H1 (cell line): ENCODE measurements at regions not wholly inside any gene's neighbourhood (a gene's known extent, or its start where the extent isn't known, plus 50 kb on each side); places are given as distances from the start of the nearest gene placed in this dataset.

Experiments
- CTCF ChIA-PET: fragments of 300-600 bp; sonication (Branson Sonifier 250); formaldehyde crosslinking; loops from one replicate; lab custom pipeline; 2021; ENCODE audit not compliant: partially characterized antibody; lab: Charles Lee
- POLR2A ChIA-PET: fragments of 300-600 bp; sonication (Branson Sonifier 250); formaldehyde crosslinking; loops from one replicate; lab custom pipeline; 2021; ENCODE audit warnings: inconsistent platforms; ENCODE audit not compliant: partially characterized antibody; lab: Charles Lee
- DNase-seq, 2 experiments: peaks; one replicate each; pipeline versions ENCODE4 v3.0.0 to v3.0.0-alpha.2; 2010 to 2022; ENCODE audit warnings: low spot score in 2 of 2, low read depth in 1 of 2, mixed read lengths in 1 of 2
- FAIRE-seq: peaks from 2 replicates; lab custom pipeline; 2011; peaks lifted over from hg19 to GRCh38; lab: Jason Lieb, UNC
- H2AFZ ChIP-seq: 2 replicates; pipeline ENCODE4 v1.8.1; 2012; ENCODE audit warnings: low read length, inconsistent platforms
- H2AK5ac ChIP-seq: 2 replicates; pipeline ENCODE4 v1.6.1; 2013; ENCODE audit warnings: low read depth, low read length
- H2BK120ac ChIP-seq: replicated peaks from 2 replicates; pipeline ENCODE3; 2013; ENCODE audit warnings: low read depth, low read length, inconsistent platforms
- H2BK12ac ChIP-seq: 2 replicates; pipeline ENCODE4 v1.6.1; 2013; ENCODE audit warnings: low read depth, low read length
- H2BK15ac ChIP-seq: 2 replicates; pipeline ENCODE4 v1.6.1; 2013; ENCODE audit warnings: low read length
- H2BK20ac ChIP-seq: 2 replicates; pipeline ENCODE4 v1.6.1; 2013; ENCODE audit warnings: low read length
- H2BK5ac ChIP-seq: 2 replicates; pipeline ENCODE4 v1.6.1; 2013; ENCODE audit warnings: low read depth, low read length
- H3K14ac ChIP-seq: 2 replicates; pipeline ENCODE4 v1.6.1; 2013; ENCODE audit warnings: inconsistent platforms; ENCODE audit not compliant: insufficient read length
- H3K18ac ChIP-seq: 2 replicates; pipeline ENCODE4 v1.6.1; 2013; ENCODE audit warnings: low read length; ENCODE audit errors: extremely low read depth
- H3K23ac ChIP-seq: 2 replicates; pipeline ENCODE4 v1.6.1; 2013; ENCODE audit warnings: inconsistent platforms; ENCODE audit not compliant: insufficient read length
- H3K23me2 ChIP-seq: 2 replicates; pipeline ENCODE4 v1.6.1; 2013; ENCODE audit warnings: low read depth, low read length
- H3K27ac ChIP-seq: 2 replicates; pipeline ENCODE4 v1.6.1; 2011; ENCODE audit warnings: low read depth, low read length, inconsistent platforms
- H3K27me3 ChIP-seq, 4 experiments: replicated peaks in 1 of 4; 1 replicate in 1 of 4; 2 replicates in 3 of 4; pipeline versions ENCODE4 v1.6.1 to v1.8.1; 2011 to 2013; ENCODE audit warnings: low read length in 3 of 4, mild to moderate bottlenecking in 3 of 4, inconsistent platforms in 2 of 4, mixed read lengths in 2 of 4, moderate library complexity in 1 of 4; ENCODE audit not compliant: control insufficient read depth in 3 of 4, insufficient read depth in 3 of 4; ENCODE audit errors: extremely low read depth in 1 of 4
- H3K36me3 ChIP-seq, 4 experiments: 2 replicates each; pipeline versions ENCODE4 v1.6.1 to v1.8.1; 2011 to 2013; ENCODE audit warnings: mild to moderate bottlenecking in 4 of 4, low read length in 3 of 4, moderate library complexity in 2 of 4, control low read depth in 1 of 4, inconsistent platforms in 1 of 4; ENCODE audit not compliant: insufficient read depth in 4 of 4, control insufficient read depth in 2 of 4
- H3K4ac ChIP-seq: replicated peaks from 2 replicates; pipeline ENCODE3; 2013; ENCODE audit warnings: low read length, low read depth, mixed read lengths, inconsistent platforms; ENCODE audit not compliant: insufficient read length
- H3K4me1 ChIP-seq, 4 experiments: replicated peaks in 1 of 4; 1 replicate in 1 of 4; 2 replicates in 3 of 4; pipeline versions ENCODE4 v1.6.1 to v1.8.1; 2011 to 2013; ENCODE audit warnings: low read length in 3 of 4, inconsistent platforms in 2 of 4, mixed read lengths in 1 of 4; ENCODE audit not compliant: insufficient read depth in 4 of 4, control insufficient read depth in 3 of 4
- H3K4me2 ChIP-seq, 2 experiments: 2 replicates each; pipeline versions ENCODE4 v1.6.1 to v1.8.1; 2011 to 2013; ENCODE audit warnings: low read depth in 2 of 2, low read length in 2 of 2, control low read depth in 1 of 2, inconsistent platforms in 1 of 2, mild to moderate bottlenecking in 1 of 2; ENCODE audit not compliant: insufficient read depth in 1 of 2
- H3K4me3 ChIP-seq, 4 experiments: fragments of 200-600, 300-600 bp in 1 of 4; sonication (generic), shearing (Covaris generic), sonication (Bioruptor Twin) in 1 of 4; 2 replicates each; pipeline versions ENCODE4 v1.5.1 to v1.8.1; 2011 to 2016; ENCODE audit warnings: low read length in 4 of 4, low read depth in 3 of 4, control low read depth in 2 of 4, inconsistent platforms in 2 of 4, mild to moderate bottlenecking in 2 of 4, mixed read lengths in 1 of 4, moderate library complexity in 1 of 4; ENCODE audit not compliant: insufficient read depth in 2 of 4; ENCODE audit errors: extremely low read depth in 1 of 4
- H3K56ac ChIP-seq: replicated peaks from 2 replicates; pipeline ENCODE3; 2013; ENCODE audit warnings: low read depth, mild to moderate bottlenecking, mixed read lengths, low read length, inconsistent platforms; ENCODE audit not compliant: insufficient read length
- H3K79me1 ChIP-seq: 2 replicates; pipeline ENCODE4 v1.6.1; 2013; ENCODE audit warnings: low read depth, low read length, control low read depth
- H3K79me2 ChIP-seq, 2 experiments: 2 replicates each; pipeline versions ENCODE4 v1.6.1 to v1.8.1; 2012 to 2013; ENCODE audit warnings: low read length in 2 of 2, mild to moderate bottlenecking in 2 of 2, inconsistent platforms in 1 of 2; ENCODE audit not compliant: insufficient read depth in 2 of 2, control insufficient read depth in 1 of 2
- H3K9ac ChIP-seq, 4 experiments: replicated peaks in 1 of 4; 1 replicate in 1 of 4; 2 replicates in 3 of 4; pipeline versions ENCODE4 v1.6.1 to v1.8.1; 2011 to 2013; ENCODE audit warnings: low read depth in 3 of 4, low read length in 3 of 4, control low read depth in 2 of 4, mild to moderate bottlenecking in 2 of 4, moderate library complexity in 2 of 4, inconsistent platforms in 1 of 4; ENCODE audit errors: extremely low read depth in 1 of 4
- H3K9me3 ChIP-seq, 2 experiments: 2 replicates each; pipeline versions ENCODE4 v1.6.1 to v1.8.1; 2012 to 2013; ENCODE audit warnings: mild to moderate bottlenecking in 2 of 2, moderate library complexity in 2 of 2, control low read depth in 1 of 2, inconsistent platforms in 1 of 2, low read depth in 1 of 2, low read length in 1 of 2, mixed read lengths in 1 of 2; ENCODE audit not compliant: insufficient read depth in 2 of 2
- H4K20me1 ChIP-seq, 2 experiments: replicated peaks in 1 of 2; 2 replicates each; pipeline versions ENCODE3 to v1.8.1; 2011 to 2013; ENCODE audit warnings: inconsistent platforms in 2 of 2, low read length in 2 of 2, mild to moderate bottlenecking in 1 of 2; ENCODE audit not compliant: insufficient read depth in 2 of 2, control insufficient read depth in 1 of 2
- H4K5ac ChIP-seq: 2 replicates; pipeline ENCODE4 v1.6.1; 2013; ENCODE audit warnings: low read length, low read depth, mixed read lengths, inconsistent platforms; ENCODE audit not compliant: insufficient read length
- H4K8ac ChIP-seq: 2 replicates; pipeline ENCODE4 v1.8.0; 2013; ENCODE audit warnings: mild to moderate bottlenecking, moderate library complexity, low read length, inconsistent platforms; ENCODE audit not compliant: insufficient read depth; ENCODE audit errors: extremely low read depth
- H4K91ac ChIP-seq: replicated peaks from 2 replicates; pipeline ENCODE3; 2013; ENCODE audit warnings: low read length, mixed read lengths, inconsistent platforms; ENCODE audit not compliant: insufficient read length
- BACH1 ChIP-seq: IDR thresholded peaks from 2 replicates; pipeline ENCODE4 v1.6.1; 2012; ENCODE audit warnings: low read length, improper control_type of control experiment
- EP300 ChIP-seq, 2 experiments: IDR thresholded peaks; 1 replicate in 1 of 2; 2 replicates in 1 of 2; pipeline ENCODE4 v1.6.1; 2011 to 2012; ENCODE audit warnings: low read depth in 2 of 2, low read length in 2 of 2, mild to moderate bottlenecking in 2 of 2, borderline replicate concordance in 1 of 2, inconsistent platforms in 1 of 2, moderate library complexity in 1 of 2
- GABPA ChIP-seq: IDR thresholded peaks from 2 replicates; pipeline ENCODE4 v1.6.1; 2011; ENCODE audit warnings: mild to moderate bottlenecking, low read length, moderate library complexity, borderline replicate concordance; ENCODE audit not compliant: insufficient read depth
- HDAC6 ChIP-seq: IDR thresholded peaks from one replicate; pipeline ENCODE4 v1.7.1; 2012; ENCODE audit warnings: low read depth, mild to moderate bottlenecking, inconsistent platforms, low read length, moderate library complexity
- POLR2AphosphoS5 ChIP-seq: IDR thresholded peaks from 2 replicates; pipeline ENCODE4 v1.6.1; 2011; ENCODE audit warnings: low read depth, low read length
- POU5F1 ChIP-seq: IDR thresholded peaks from 2 replicates; pipeline ENCODE4 v1.6.1; 2011; ENCODE audit warnings: low read depth, mild to moderate bottlenecking, low read length, moderate library complexity
- TAF1 ChIP-seq: IDR thresholded peaks from 2 replicates; pipeline ENCODE4 v1.6.1; 2011; ENCODE audit warnings: mild to moderate bottlenecking, low read depth, low read length
- TCF12 ChIP-seq: IDR thresholded peaks from 2 replicates; pipeline ENCODE4 v1.6.1; 2011; ENCODE audit warnings: low read depth, mild to moderate bottlenecking, low read length
- TEAD4 ChIP-seq: IDR thresholded peaks from 2 replicates; pipeline ENCODE4 v1.6.1; 2012; ENCODE audit warnings: low read depth, low read length, inconsistent platforms, mixed read lengths
- WGBS, 2 experiments: shearing (Covaris generic) in 1 of 2; methylation state at CpG; one replicate each; pipeline versions ENCODE4 v1.1.6 to v1.1.7; 2013 to 2015; ENCODE audit warnings: low lambda C conversion rate in 2 of 2, mixed read lengths in 2 of 2, inconsistent platforms in 1 of 2, low coverage in 1 of 2, missing lambda C conversion rate in 1 of 2; ENCODE audit not compliant: insufficient replicate concordance in 2 of 2, insufficient coverage in 1 of 2, insufficient read length in 1 of 2; ENCODE audit errors: extremely low coverage in 1 of 2, missing lambda C conversion rate in 1 of 2; 5-methylcytosine and 5-hydroxymethylcytosine counted together

DNA sequence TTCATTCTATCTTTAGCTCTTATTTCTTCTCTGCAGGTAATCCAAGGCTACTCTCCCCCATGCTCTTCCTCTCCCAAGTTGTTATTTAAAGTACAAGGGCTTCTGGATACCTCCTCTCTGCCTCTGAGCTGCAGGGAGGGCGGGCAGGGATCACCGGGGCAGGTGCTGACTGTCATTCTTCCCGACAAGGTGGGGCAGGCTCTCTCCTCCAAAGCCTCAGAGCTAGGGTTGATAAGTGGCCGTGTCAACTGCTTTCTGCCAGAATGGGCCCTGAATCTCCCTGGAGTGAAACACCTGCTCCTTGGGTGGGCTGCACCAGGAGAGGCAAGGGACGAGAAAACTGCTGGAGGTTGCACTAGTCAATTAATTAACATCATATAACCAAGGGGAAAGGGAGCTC is 250.3 kb downstream of the SLC4A3 start:
- no peaks in the 10 kb centered on the region for H3K36me3 ChIP-seq
- H3K27me3 ChIP-seq = no peaks in the 10 kb centered on the region
- no peak overlapping the region for H2BK12ac ChIP-seq
- no peak overlapping the region for H4K5ac ChIP-seq
- H3K4me2 ChIP-seq = no peak overlapping the region
- H3K56ac ChIP-seq = no peak overlapping the region
- ChIA-PET CTCF (interaction anchor here (0.8 to 2.2 kb wide), 5 partner anchors 9 to 141 kb away, joined by 3 to 11 read pairs (median 3); no protein-coding TSS in a partner anchor), POLR2A (no interaction called here)
- no peaks in the 10 kb centered on the region for H3K9me3 ChIP-seq
- H2BK5ac ChIP-seq = no peak overlapping the region
- 78% methylated on average over 3 of the region's 5 CpGs; no CpG with 5 or more reads in 1 of the 2 experiments for WGBS, 2 experiments
- H3K4ac ChIP-seq = no peak overlapping the region
- H3K14ac ChIP-seq = no peak overlapping the region
- no peak for DNase-seq
- FAIRE-seq = no peak
- TF ChIP-seq POU5F1 = no peak
- TF ChIP-seq EP300 (IDR thresholded peaks at IDR 0.05; ENCODE audit: borderline replicate concordance in 1 of 2, low read depth in 2 of 2, low read length in 2 of 2) = no peak
- no peak for TF ChIP-seq POLR2AphosphoS5
- TF ChIP-seq TEAD4 = no peak
- TF ChIP-seq TAF1 = no peak
- no peak for TF ChIP-seq GABPA
- TF ChIP-seq TCF12 = no peak
- no peak for TF ChIP-seq HDAC6
- TF ChIP-seq BACH1 = no peak
- no peak overlapping the region for H4K8ac ChIP-seq
- no peak overlapping the region for H2BK20ac ChIP-seq
- H3K79me2 ChIP-seq = no peaks in the 10 kb centered on the region
- no peaks in the 10 kb centered on the region for H3K79me1 ChIP-seq
- H3K23ac ChIP-seq = no peak overlapping the region
- no peak overlapping the region for H2AFZ ChIP-seq
- no peaks in the 10 kb centered on the region for H3K23me2 ChIP-seq
- H4K20me1 ChIP-seq = no peaks in the 10 kb centered on the region
- H3K27ac ChIP-seq = no peak overlapping the region
- no peak overlapping the region for H4K91ac ChIP-seq
- H3K4me3 ChIP-seq = no peak overlapping the region
- peaks cover 0 to 2% (median 0%) of the 10 kb centered on the region in 4 experiments; a peak in 2 of 7 replicates for H3K4me1 ChIP-seq
- H2AK5ac ChIP-seq = no peak overlapping the region
- H3K18ac ChIP-seq = no peak overlapping the region
- no peak overlapping the region for H2BK120ac ChIP-seq
- H2BK15ac ChIP-seq = no peak overlapping the region
- no peak overlapping the region for H3K9ac ChIP-seq
